ENCODE measurements at regions not wholly inside any gene's neighbourhood (a gene's known extent, or its start where the extent isn't known, plus 50 kb on each side); places are given as distances from the start of the nearest gene placed in this dataset.

- Histone ChIP-seq H3K36me3 (no peaks in the 10 kb centered on the region), H3K27me3 (peaks cover 33% of the 10 kb centered on the region)
- no peak for ATAC-seq
Measured at GRCh38 chr3:13146643-13147143, 73.5 kb upstream of the IQSEC1 start.

GRCh38 chr3:13145826-13146642, 72.8 kb upstream of the IQSEC1 start:
- no peaks in the 10 kb centered on the region for H3K4me1 ChIP-seq
- no peak for ATAC-seq
- H3K4me3 ChIP-seq: no peak overlapping the region
- H3K27ac ChIP-seq: no peak overlapping the region
- TF ChIP-seq EP300 (IDR thresholded peaks at IDR 0.05) (no peak), POLR2A (IDR thresholded peaks at IDR 0.05) (no peak), POLR2AphosphoS5 (IDR thresholded peaks at IDR 0.05) (no peak), CTCF (IDR thresholded peaks at IDR 0.05) (no peak)
- H3K36me3 ChIP-seq: no peaks in the 10 kb centered on the region
- H3K9me3 ChIP-seq: peaks cover 0 to 11% (median 0%) of the 10 kb centered on the region in 3 donors
- H3K27me3 ChIP-seq: peaks cover 31% of the 10 kb centered on the region
- 73 to 100% methylated on average over 4 to 6 of the region's 16 CpGs for WGBS, 2 donors (ENCODE audit: low coverage in 1 of 2)

More at GRCh38 chr3:13146643-13147143, 73.5 kb upstream of the IQSEC1 start:
- TF ChIP-seq EP300 (IDR thresholded peaks at IDR 0.05): no peak
- TF ChIP-seq CTCF (IDR thresholded peaks at IDR 0.05): no peak
- TF ChIP-seq POLR2A (IDR thresholded peaks at IDR 0.05): no peak
- no peak for TF ChIP-seq POLR2AphosphoS5 (IDR thresholded peaks at IDR 0.05)
- H3K4me3 ChIP-seq: no peak overlapping the region
- 65% methylated on average over 5 of the region's 9 CpGs; no CpG with 5 or more reads in 1 of the 2 donors for WGBS, 2 donors (ENCODE audit: low coverage in 1 of 2)
- peaks cover 0 to 11% (median 0%) of the 10 kb centered on the region in 3 donors for H3K9me3 ChIP-seq
- H3K27ac ChIP-seq: no peak overlapping the region
- no peaks in the 10 kb centered on the region for H3K4me1 ChIP-seq

GRCh38 chr3:13145131-13145825, 72.0 kb upstream of the IQSEC1 start:
- 58 to 68% methylated on average over 4 to 8 of the region's 14 CpGs for WGBS, 2 donors (ENCODE audit: low coverage in 1 of 2)

GRCh38 chr3:13144163-13145023, 71.2 kb upstream of the IQSEC1 start:
- Histone ChIP-seq H3K9me3 (peaks cover 0 to 11% (median 0%) of the 10 kb centered on the region in 3 donors), H3K27me3 (peaks cover 27% of the 10 kb centered on the region), H3K27ac (no peak overlapping the region), H3K4me3 (no peak overlapping the region), H3K36me3 (no peaks in the 10 kb centered on the region), H3K4me1 (no peaks in the 10 kb centered on the region)
- ATAC-seq: no peak
- WGBS, 2 donors (ENCODE audit: low coverage in 1 of 2): 80 to 87% methylated on average over 3 to 8 of the region's 25 CpGs
- TF ChIP-seq EP300 (IDR thresholded peaks at IDR 0.05) (no peak), POLR2AphosphoS5 (IDR thresholded peaks at IDR 0.05) (no peak), POLR2A (IDR thresholded peaks at IDR 0.05) (no peak), CTCF (IDR thresholded peaks at IDR 0.05) (no peak)

More at GRCh38 chr3:13145131-13145825, 72.0 kb upstream of the IQSEC1 start:
- no peak for TF ChIP-seq CTCF (IDR thresholded peaks at IDR 0.05)
- no peak overlapping the region for H3K27ac ChIP-seq
- H3K9me3 ChIP-seq: peaks cover 0 to 11% (median 0%) of the 10 kb centered on the region in 3 donors
- no peaks in the 10 kb centered on the region for H3K4me1 ChIP-seq
- H3K4me3 ChIP-seq: no peak overlapping the region
- no peaks in the 10 kb centered on the region for H3K36me3 ChIP-seq
- peaks cover 30% of the 10 kb centered on the region for H3K27me3 ChIP-seq
- no peak for ATAC-seq

Data from gastroesophageal sphincter (tissue), 4 donors.